SK-N-SH (cell line): ENCODE measurements at regions not wholly inside any gene's neighbourhood (a gene's known extent, or its start where the extent isn't known, plus 50 kb on each side); places are given as distances from the start of the nearest gene placed in this dataset.

Source experiments
- CTCF ChIA-PET: fragments of 300-600, 350-600 bp; formaldehyde crosslinking; extraction: SDS; loops from one replicate; lab custom pipeline; 2021; lab: Yijun Ruan, JAX
- POLR2A ChIA-PET: fragments of 350-600 bp; sonication (Branson Sonifier 250); formaldehyde crosslinking; extraction: SDS; loops from one replicate; lab custom pipeline; 2020; ENCODE audit warnings: antibody characterized with exemption, inconsistent platforms; lab: Yijun Ruan, JAX
- DNase-seq: peaks from one replicate; pipeline ENCODE4 v3.0.0; 2012
- H2AFZ ChIP-seq: fragments of 200-600 bp; sonication (generic); 2 replicates; pipeline ENCODE4 v1.8.1; 2016; ENCODE audit warnings: antibody characterized with exemption, mild to moderate bottlenecking, low read depth
- H3F3A ChIP-seq: fragments of 200-600 bp; sonication (generic); replicated peaks from 2 replicates; pipeline ENCODE3; 2016; ENCODE audit warnings: antibody characterized with exemption, mild to moderate bottlenecking; ENCODE audit not compliant: insufficient read depth
- H3K27ac ChIP-seq, 2 experiments: fragments of 200-500 bp in 1 of 2; fragments of 200-600 bp in 1 of 2; sonication (Bioruptor generic) in 1 of 2; sonication (generic), shearing (Covaris generic) in 1 of 2; 2 replicates each; pipeline versions ENCODE4 v1.5.1 to v1.6.1; 2014 to 2016; ENCODE audit warnings: low read depth in 2 of 2, inconsistent platforms in 1 of 2, low read length in 1 of 2, mild to moderate bottlenecking in 1 of 2, mixed read lengths in 1 of 2
- H3K27me3 ChIP-seq: fragments of 200-600 bp; sonication (generic), shearing (Covaris generic); 2 replicates; pipeline ENCODE4 v1.6.1; 2016; ENCODE audit warnings: mixed run types; ENCODE audit not compliant: insufficient read depth
- H3K36me3 ChIP-seq, 2 experiments: fragments of 200-500 bp in 1 of 2; fragments of 200-600 bp in 1 of 2; sonication (Bioruptor generic) in 1 of 2; sonication (generic) in 1 of 2; replicated peaks in 1 of 2; 2 replicates each; pipeline versions ENCODE3 to v1.5.1; 2014 to 2016; ENCODE audit warnings: low read length in 1 of 2, mild to moderate bottlenecking in 1 of 2; ENCODE audit not compliant: insufficient read depth in 2 of 2, control insufficient read depth in 1 of 2
- H3K4me1 ChIP-seq, 2 experiments: fragments of 200-500 bp in 1 of 2; fragments of 200-600 bp in 1 of 2; sonication (Bioruptor generic) in 1 of 2; sonication (generic), shearing (Covaris generic) in 1 of 2; 2 replicates each; pipeline versions ENCODE4 v1.5.1 to v1.6.1; 2014 to 2016; ENCODE audit warnings: low read depth in 1 of 2, low read length in 1 of 2, mixed run types in 1 of 2; ENCODE audit not compliant: insufficient read depth in 2 of 2, control insufficient read depth in 1 of 2
- H3K4me2 ChIP-seq: fragments of 200-600 bp; sonication (generic), shearing (Covaris generic); 2 replicates; pipeline ENCODE4 v1.6.1; 2017; ENCODE audit warnings: mixed run types
- H3K4me3 ChIP-seq, 2 experiments: fragments of 200-500 bp in 1 of 2; fragments of 200-600 bp in 1 of 2; sonication (Bioruptor generic) in 1 of 2; sonication (generic), shearing (Covaris generic) in 1 of 2; 2 replicates each; pipeline versions ENCODE4 v1.5.1 to v1.8.1; 2014 to 2016; ENCODE audit warnings: low read depth in 2 of 2, inconsistent platforms in 1 of 2, low read length in 1 of 2, mild to moderate bottlenecking in 1 of 2, mixed read lengths in 1 of 2, moderate library complexity in 1 of 2
- H3K79me2 ChIP-seq: fragments of 200-600 bp; sonication (generic); 2 replicates; pipeline ENCODE4 v1.8.1; 2017; ENCODE audit warnings: mild to moderate bottlenecking; ENCODE audit not compliant: insufficient read depth
- H3K9ac ChIP-seq: fragments of 200-600 bp; sonication (generic); 2 replicates; pipeline ENCODE4 v1.6.1; 2017; ENCODE audit warnings: mixed run types
- H3K9me2 ChIP-seq: fragments of 200-600 bp; sonication (generic); 2 replicates; pipeline ENCODE4 v1.6.1; 2017; ENCODE audit warnings: mixed run types
- H3K9me3 ChIP-seq: fragments of 200-600 bp; sonication (generic); 2 replicates; pipeline ENCODE4 v1.6.1; 2017; ENCODE audit warnings: mixed run types, mild to moderate bottlenecking, moderate library complexity
- H4K20me1 ChIP-seq: fragments of 200-600 bp; sonication (generic); 2 replicates; pipeline ENCODE4 v1.6.1; 2017; ENCODE audit warnings: mild to moderate bottlenecking, mixed run types; ENCODE audit not compliant: insufficient read depth
- CHD2 ChIP-seq: fragments of 150-350 bp; IDR thresholded peaks from 2 replicates; pipeline ENCODE4 v1.6.1; 2018; ENCODE audit warnings: low read length; ENCODE audit not compliant: partially characterized antibody
- ELF1 ChIP-seq: IDR thresholded peaks from 2 replicates; pipeline ENCODE4 v1.4.0; 2012
- EP300 ChIP-seq, 2 experiments: IDR thresholded peaks; 2 replicates each; pipeline versions ENCODE4 v1.4.0 to v1.6.1; 2012; ENCODE audit warnings: borderline replicate concordance in 1 of 2, low read depth in 1 of 2, low read length in 1 of 2
- FOXM1 ChIP-seq: IDR thresholded peaks from 2 replicates; pipeline ENCODE4 v1.4.0; 2012; ENCODE audit warnings: low read depth, mild to moderate bottlenecking
- GABPA ChIP-seq: IDR thresholded peaks from 2 replicates; pipeline ENCODE4 v1.4.0; 2012; ENCODE audit warnings: low read depth, mild to moderate bottlenecking
- GATA2 ChIP-seq: sonication (generic); formaldehyde crosslinking; IDR thresholded peaks from 2 replicates; pipeline ENCODE4 v1.5.0; 2020; ENCODE audit warnings: mild to moderate bottlenecking, missing genetic modification reagents
- POLR2AphosphoS5 ChIP-seq: IDR thresholded peaks from 2 replicates; pipeline ENCODE4 v1.6.1; 2012; ENCODE audit warnings: low read depth, low read length
- RAD21 ChIP-seq: IDR thresholded peaks from 2 replicates; pipeline ENCODE4 v1.6.1; 2012; ENCODE audit warnings: mild to moderate bottlenecking, low read length
- SMC3 ChIP-seq: IDR thresholded peaks from 2 replicates; pipeline ENCODE4 v1.6.1; 2012; ENCODE audit warnings: low read depth, low read length, improper control_type of control experiment
- TAF1 ChIP-seq: IDR thresholded peaks from 2 replicates; pipeline ENCODE4 v1.6.1; 2012; ENCODE audit warnings: low read depth, mild to moderate bottlenecking, low read length, moderate library complexity, borderline replicate concordance
- TEAD4 ChIP-seq: IDR thresholded peaks from 2 replicates; pipeline ENCODE4 v1.4.0; 2012; ENCODE audit warnings: mild to moderate bottlenecking, borderline replicate concordance; ENCODE audit not compliant: insufficient read depth
- USF1 ChIP-seq: IDR thresholded peaks from 2 replicates; pipeline ENCODE4 v1.4.0; 2012; ENCODE audit warnings: low read depth, borderline replicate concordance
- USF2 ChIP-seq: fragments of 150-350 bp; IDR thresholded peaks from 2 replicates; pipeline ENCODE4 v1.6.1; 2017; ENCODE audit warnings: antibody characterized with exemption, low read length, low read depth, borderline replicate concordance
- YY1 ChIP-seq: IDR thresholded peaks from 2 replicates; pipeline ENCODE4 v1.4.0; 2012; ENCODE audit warnings: low read depth, mild to moderate bottlenecking
- ZBTB33 ChIP-seq: IDR thresholded peaks from 2 replicates; pipeline ENCODE4 v1.4.0; 2012; ENCODE audit warnings: low read depth, borderline replicate concordance
- WGBS: methylation state at CpG from one replicate; pipeline ENCODE4 v1.1.6; 2017; ENCODE audit warnings: low lambda C conversion rate; 5-methylcytosine and 5-hydroxymethylcytosine counted together

GRCh38 chr2:22247466-22247865 is 1123.7 kb downstream of the TDRD15 start:
- ChIA-PET POLR2A (no interaction called here), CTCF (no interaction called here)
- Histone ChIP-seq H3K9me3 (0 out of 2 replicates have a peak, but pooled peaks cover 3% of the 10 kb centered on the region), H3K79me2 (no peaks in the 10 kb centered on the region), H3F3A (no peaks in the 10 kb centered on the region), H3K36me3 (no peaks in the 10 kb centered on the region), H3K27me3 (no peaks in the 10 kb centered on the region), H3K9me2 (no peaks in the 10 kb centered on the region), H3K27ac (no peak overlapping the region), H3K4me3 (no peak overlapping the region), H4K20me1 (no peaks in the 10 kb centered on the region), H3K9ac (no peak overlapping the region), H3K4me2 (no peak overlapping the region), H3K4me1 (no peaks in the 10 kb centered on the region), H2AFZ (no peak overlapping the region)
- 22% methylated on average over 4 of the region's 4 CpGs for WGBS
- TF ChIP-seq USF1: no peak
- TF ChIP-seq YY1: no peak
- TF ChIP-seq POLR2AphosphoS5: no peak
- no peak for TF ChIP-seq USF2
- TF ChIP-seq GABPA: no peak
- DNase-seq: no peak

GRCh38 chr2:22248851-22249250 is 1125.1 kb downstream of the TDRD15 start:
- Histone ChIP-seq H3K27me3 (no peaks in the 10 kb centered on the region), H3K9ac (no peak overlapping the region), H3K9me3 (peaks cover 3% of the 10 kb centered on the region; the same call in 1 of the 2 replicates), H3K36me3 (no peaks in the 10 kb centered on the region), H4K20me1 (no peaks in the 10 kb centered on the region), H3K9me2 (no peaks in the 10 kb centered on the region), H3K4me1 (no peaks in the 10 kb centered on the region), H3K79me2 (no peaks in the 10 kb centered on the region), H3K4me2 (no peak overlapping the region), H2AFZ (no peak overlapping the region), H3K4me3 (no peak overlapping the region), H3F3A (no peaks in the 10 kb centered on the region), H3K27ac (no peak overlapping the region)
- WGBS: 34% methylated on average over 2 of the region's 2 CpGs
- TF ChIP-seq FOXM1 (no peak), CHD2 (no peak), RAD21 (no peak), POLR2AphosphoS5 (no peak), TAF1 (no peak), SMC3 (no peak), GABPA (no peak), EP300 (IDR thresholded peaks at IDR 0.05; ENCODE audit: borderline replicate concordance in 1 of 2, low read depth in 1 of 2, low read length in 1 of 2) (no peak), TEAD4 (no peak), USF1 (no peak), GATA2 (CRISPR knock-in tag) (no peak), ZBTB33 (no peak), ELF1 (no peak)
- POLR2A ChIA-PET: no interaction called here
- CTCF ChIA-PET: no interaction called here
- DNase-seq: no peak
